Testis (tissue), 2 donors: ENCODE measurements at regions not wholly inside any gene's neighbourhood (a gene's known extent, or its start where the extent isn't known, plus 50 kb on each side); places are given as distances from the start of the nearest gene placed in this dataset.

Experiments
- CTCF ChIP-seq, 3 experiments: fragments of 450-650 bp in 2 of 3; fragments of 200-600 bp in 1 of 3; sonication (generic) in 1 of 3; IDR thresholded peaks; one replicate each; pipeline ENCODE4 v1.5.1; 2016 to 2019; ENCODE audit warnings: antibody characterized with exemption in 3 of 3, mild to moderate bottlenecking in 2 of 3, moderate library complexity in 1 of 3
- POLR2A ChIP-seq: fragments of 450-650 bp; IDR thresholded peaks from one replicate; pipeline ENCODE4 v1.6.1; 2017; ENCODE audit warnings: antibody characterized with exemption, mild to moderate bottlenecking, moderate library complexity

- TF ChIP-seq CTCF (IDR thresholded peaks at IDR 0.05) (no peak), POLR2A (no peak)
Observed at GRCh38 chr12:68490476-68490875, 120.2 kb upstream of the RAP1B start.
